ENCODE measurements at regions not wholly inside any gene's neighbourhood (a gene's known extent, or its start where the extent isn't known, plus 50 kb on each side); places are given as distances from the start of the nearest gene placed in this dataset.

GRCh38 chr6:6758915-6759654, 170.6 kb downstream of the LY86 start:
- Histone ChIP-seq H3K18ac (ENCODE audit: insufficient read length, low read depth, low read length) (peak overlapping the region; percentile 91), H3K14ac (ENCODE audit: insufficient read depth, low read length) (peak overlapping the region; percentile 95; the same call in 1 of the 2 replicates), H2BK12ac (ENCODE audit: insufficient read length, low read depth, low read length) (no peak overlapping the region), H3K27me3 (ENCODE audit: insufficient read depth, low read length) (no peaks in the 10 kb centered on the region), H2AFZ (ENCODE audit: low read length) (peak overlapping the region; percentile 52), H3K23me2 (ENCODE audit: insufficient read length, low read depth, low read length, poor library complexity, severe bottlenecking) (no peaks in the 10 kb centered on the region), H2BK15ac (ENCODE audit: low read depth, low read length) (no peak overlapping the region), H4K20me1 (ENCODE audit: control insufficient read depth, insufficient read depth, insufficient read length) (no peaks in the 10 kb centered on the region), H4K91ac (ENCODE audit: insufficient read length, low read depth, low read length) (no peak overlapping the region), H4K8ac (replicated peaks; ENCODE audit: insufficient read length, low read depth, low read length) (no peak overlapping the region), H3K23ac (ENCODE audit: insufficient read length, low read depth, low read length) (no peak overlapping the region), H3K79me2 (ENCODE audit: insufficient read depth, low read length) (no peaks in the 10 kb centered on the region), H3K4me2 (ENCODE audit: insufficient read depth, insufficient read length, low read length) (peak overlapping the region; percentile 9), H4K5ac (ENCODE audit: insufficient read length, low read depth, low read length) (no peak overlapping the region), H3T11ph (ENCODE audit: low read length) (no peak overlapping the region), H2AK5ac (ENCODE audit: insufficient read length, low read length) (no peak overlapping the region), H3K4me1 (ENCODE audit: insufficient read depth, low read length) (no peaks in the 10 kb centered on the region), H2BK5ac (ENCODE audit: insufficient read length, low read length) (no peak overlapping the region), H3K56ac (ENCODE audit: insufficient read length, low read depth, low read length) (no peak overlapping the region), H2BK20ac (ENCODE audit: low read depth, low read length, poor library complexity, severe bottlenecking) (no peak overlapping the region), H3K9ac (ENCODE audit: extremely low read depth, insufficient read length, low read length) (peak overlapping the region; percentile 13), H3K9me3 (ENCODE audit: control insufficient read depth, low read depth, low read length) (no peaks in the 10 kb centered on the region), H3K27ac (ENCODE audit: insufficient read length, low read depth, low read length) (no peak overlapping the region), H3K4ac (ENCODE audit: low read depth, low read length) (no peak overlapping the region; the same call in 1 of the 2 replicates), H3K79me1 (ENCODE audit: insufficient read depth, low read depth, low read length, poor library complexity, severe bottlenecking) (no peaks in the 10 kb centered on the region), H2BK120ac (ENCODE audit: low read depth, low read length, poor library complexity, severe bottlenecking) (peak overlapping the region; percentile 79)
- Mint-ChIP-seq H3K4me1 (peaks cover 16 to 20% of the 10 kb centered on the region in 2 experiments), H3K4me3 (peak overlapping the region; percentile 38 to 66; a peak in 4 of 5 replicates), H3K9me3 (no peaks in the 10 kb centered on the region), H3K27ac (peak overlapping the region; percentile 40 to 92 (median 91); a peak in 6 of 7 replicates), H3K36me3 (ENCODE audit: insufficient read depth in 1 of 3, low read depth in 3 of 3) (no peaks in the 10 kb centered on the region), H3K27me3 (ENCODE audit: low read depth) (no peaks in the 10 kb centered on the region; the same call in 1 of the 2 replicates)
- peak; percentile 82 for DNase-seq
- peak; percentile 69 for TF ChIP-seq CTCF (conservative IDR thresholded peaks at IDR 0.05)
- no CpG with 5 or more reads among the region's 22 CpGs for WGBS (ENCODE audit: extremely low coverage, insufficient read length, low lambda C conversion rate)
